ENCODE measurements at regions not wholly inside any gene's neighbourhood (a gene's known extent, or its start where the extent isn't known, plus 50 kb on each side); places are given as distances from the start of the nearest gene placed in this dataset.

DNA sequence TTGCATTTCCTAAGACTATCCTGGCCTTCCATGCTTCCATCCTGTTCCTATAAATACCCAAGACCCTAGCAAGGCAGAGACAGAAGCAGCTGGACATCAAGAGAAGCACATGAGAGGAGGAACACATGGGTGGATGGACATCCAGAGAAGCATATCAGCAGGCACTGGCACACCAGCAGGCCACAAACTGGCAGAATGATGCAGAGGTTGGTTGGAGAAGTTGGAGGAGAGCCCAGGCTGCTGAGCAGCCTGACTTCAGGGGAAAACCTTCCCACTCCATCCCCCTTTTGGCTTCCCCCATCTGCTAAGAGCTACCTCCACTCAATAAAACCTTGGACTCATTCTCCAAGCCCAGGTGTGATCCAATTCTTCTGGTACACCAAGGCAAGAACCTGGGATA, 332.5 kb downstream of the FRK start:
- H3K27me3 ChIP-seq (ENCODE audit: insufficient read depth, insufficient read length): no peaks in the 10 kb centered on the region
- DNase-seq (ENCODE audit: low read depth, low spot score): no peak
- H3K4me1 ChIP-seq (ENCODE audit: insufficient read depth, insufficient read length): no peaks in the 10 kb centered on the region
- TF ChIP-seq YY1 (IDR thresholded peaks at IDR 0.05; ENCODE audit: insufficient read depth, insufficient read length): no peak
- H3K9me3 ChIP-seq (ENCODE audit: insufficient read depth, low read length): no peaks in the 10 kb centered on the region
- no peak overlapping the region for H3K4me3 ChIP-seq (ENCODE audit: insufficient read length, low read depth)
- H3K9ac ChIP-seq (ENCODE audit: insufficient read length, low read depth): no peak overlapping the region
- no peaks in the 10 kb centered on the region for H3K36me3 ChIP-seq (ENCODE audit: insufficient read depth, insufficient read length, low read length)

DNA sequence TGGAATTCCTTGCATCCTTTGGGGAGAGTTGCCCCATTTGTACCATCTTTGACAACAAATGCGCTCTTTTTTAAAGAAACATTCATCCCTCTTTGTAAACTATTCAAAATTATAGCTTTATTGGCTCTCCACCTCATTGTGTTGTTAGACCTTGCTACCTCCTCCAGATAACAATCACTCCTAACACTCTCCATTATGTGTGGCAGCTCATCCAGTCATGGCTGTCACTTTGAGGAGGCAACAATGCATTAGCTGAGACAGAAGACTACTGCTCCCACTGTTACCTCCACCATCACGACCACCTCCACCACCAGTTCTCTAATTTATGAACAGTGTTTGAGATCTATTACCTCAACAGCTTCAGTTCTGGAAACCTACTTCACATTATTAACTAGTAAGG, 339.1 kb downstream of the FRK start:
- no peak for TF ChIP-seq ZNF274 (IDR thresholded peaks at IDR 0.05; ENCODE audit: low read depth, low read length)
- TF ChIP-seq YY1 (IDR thresholded peaks at IDR 0.05; ENCODE audit: insufficient read depth, insufficient read length): no peak
- TF ChIP-seq SUZ12 (IDR thresholded peaks at IDR 0.05; ENCODE audit: extremely low read depth, insufficient read depth, insufficient read length): no peak
- H3K27me3 ChIP-seq (ENCODE audit: insufficient read depth, insufficient read length): no peaks in the 10 kb centered on the region
- H3K36me3 ChIP-seq (ENCODE audit: insufficient read depth, insufficient read length, low read length): no peaks in the 10 kb centered on the region
- DNase-seq (ENCODE audit: low read depth, low spot score): no peak
- no peaks in the 10 kb centered on the region for H3K9me3 ChIP-seq (ENCODE audit: insufficient read depth, low read length)
- H3K4me1 ChIP-seq (ENCODE audit: insufficient read depth, insufficient read length): no peaks in the 10 kb centered on the region
- H3K9ac ChIP-seq (ENCODE audit: insufficient read length, low read depth): no peak overlapping the region
- H3K4me3 ChIP-seq (ENCODE audit: insufficient read length, low read depth): no peak overlapping the region

DNA sequence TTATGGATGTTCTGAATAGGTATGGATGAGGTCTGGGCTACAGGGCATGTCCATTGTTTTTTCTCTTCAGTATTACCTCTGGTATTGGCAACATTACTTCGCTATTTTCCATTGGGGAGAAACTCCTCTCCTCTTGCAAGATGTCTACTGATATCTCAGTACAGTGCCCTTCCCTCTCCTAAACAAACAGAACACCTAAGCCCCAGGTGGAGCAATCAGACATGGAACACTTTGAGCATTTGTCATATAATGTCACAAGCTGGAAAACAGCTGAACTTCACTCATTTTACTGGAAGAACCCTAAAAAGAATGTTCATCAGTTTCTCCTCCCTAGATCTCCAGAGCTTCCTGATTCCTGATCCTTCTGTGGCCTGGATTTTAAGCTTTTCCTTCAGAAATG, 339.8 kb downstream of the FRK start:
- no peak overlapping the region for H3K9ac ChIP-seq (ENCODE audit: insufficient read length, low read depth)
- no peaks in the 10 kb centered on the region for H3K27me3 ChIP-seq (ENCODE audit: insufficient read depth, insufficient read length)
- H3K4me3 ChIP-seq (ENCODE audit: insufficient read length, low read depth): no peak overlapping the region
- H3K4me1 ChIP-seq (ENCODE audit: insufficient read depth, insufficient read length): no peaks in the 10 kb centered on the region
- no peak for DNase-seq (ENCODE audit: low read depth, low spot score)
- TF ChIP-seq ZNF274 (IDR thresholded peaks at IDR 0.05; ENCODE audit: low read depth, low read length) (no peak), SUZ12 (IDR thresholded peaks at IDR 0.05; ENCODE audit: extremely low read depth, insufficient read depth, insufficient read length) (no peak)
- H3K36me3 ChIP-seq (ENCODE audit: insufficient read depth, insufficient read length, low read length): no peaks in the 10 kb centered on the region
- H3K9me3 ChIP-seq (ENCODE audit: insufficient read depth, low read length): no peaks in the 10 kb centered on the region

DNA sequence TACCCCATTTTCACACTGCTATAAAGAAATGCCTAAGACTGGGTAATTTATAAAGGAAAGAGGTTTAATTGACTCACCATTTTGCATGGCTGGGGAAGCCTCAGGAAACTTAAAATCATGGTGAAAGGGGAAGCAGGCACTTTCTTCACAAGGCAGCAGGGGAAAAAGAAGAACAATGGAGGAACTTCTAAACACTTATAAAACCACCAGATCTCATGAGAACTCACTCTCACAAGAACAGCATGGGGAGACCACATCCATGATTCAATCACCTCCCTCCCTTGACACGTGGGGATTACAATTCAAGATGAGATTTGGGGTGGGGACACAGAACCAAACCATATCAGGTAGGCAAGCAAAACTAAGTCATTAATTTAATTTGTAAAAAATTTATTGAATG, 343.2 kb downstream of the FRK start:
- H3K9ac ChIP-seq (ENCODE audit: insufficient read length, low read depth): no peak overlapping the region
- H3K36me3 ChIP-seq (ENCODE audit: insufficient read depth, insufficient read length, low read length): no peaks in the 10 kb centered on the region
- TF ChIP-seq ZNF274 (IDR thresholded peaks at IDR 0.05; ENCODE audit: low read depth, low read length) (no peak), YY1 (IDR thresholded peaks at IDR 0.05; ENCODE audit: insufficient read depth, insufficient read length) (no peak), SUZ12 (IDR thresholded peaks at IDR 0.05; ENCODE audit: extremely low read depth, insufficient read depth, insufficient read length) (no peak)
- no peak for DNase-seq (ENCODE audit: low read depth, low spot score)
- no peaks in the 10 kb centered on the region for H3K4me1 ChIP-seq (ENCODE audit: insufficient read depth, insufficient read length)
- H3K9me3 ChIP-seq (ENCODE audit: insufficient read depth, low read length): no peaks in the 10 kb centered on the region
- H3K4me3 ChIP-seq (ENCODE audit: insufficient read length, low read depth): no peak overlapping the region
- H3K27me3 ChIP-seq (ENCODE audit: insufficient read depth, insufficient read length): no peaks in the 10 kb centered on the region

DNA sequence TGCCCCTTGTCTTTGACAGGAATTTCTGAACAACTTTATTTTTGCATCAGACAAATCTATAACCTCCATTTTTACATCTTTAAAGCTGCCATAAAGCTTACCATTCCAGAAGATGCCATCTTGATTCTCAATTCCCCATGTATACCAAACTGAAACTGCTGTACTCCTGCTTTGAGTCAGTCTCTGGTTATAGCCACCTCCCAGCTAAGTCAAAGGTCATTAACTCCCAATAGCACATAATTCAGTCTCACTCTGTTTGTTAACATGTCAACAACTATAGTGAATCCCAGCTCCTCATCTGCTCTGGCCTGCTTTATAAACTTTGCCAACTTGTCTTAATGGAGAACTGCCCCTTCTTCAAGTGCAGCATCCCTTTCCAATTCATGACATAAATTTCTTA, 343.6 kb downstream of the FRK start:
- Histone ChIP-seq H3K36me3 (ENCODE audit: insufficient read depth, insufficient read length, low read length) (no peaks in the 10 kb centered on the region), H3K27me3 (ENCODE audit: insufficient read depth, insufficient read length) (no peaks in the 10 kb centered on the region), H3K9ac (ENCODE audit: insufficient read length, low read depth) (no peak overlapping the region), H3K9me3 (ENCODE audit: insufficient read depth, low read length) (no peaks in the 10 kb centered on the region), H3K4me1 (ENCODE audit: insufficient read depth, insufficient read length) (no peaks in the 10 kb centered on the region), H3K4me3 (ENCODE audit: insufficient read length, low read depth) (no peak overlapping the region)
- TF ChIP-seq YY1 (IDR thresholded peaks at IDR 0.05; ENCODE audit: insufficient read depth, insufficient read length): no peak
- TF ChIP-seq SUZ12 (IDR thresholded peaks at IDR 0.05; ENCODE audit: extremely low read depth, insufficient read depth, insufficient read length): no peak
- DNase-seq (ENCODE audit: low read depth, low spot score): no peak

DNA sequence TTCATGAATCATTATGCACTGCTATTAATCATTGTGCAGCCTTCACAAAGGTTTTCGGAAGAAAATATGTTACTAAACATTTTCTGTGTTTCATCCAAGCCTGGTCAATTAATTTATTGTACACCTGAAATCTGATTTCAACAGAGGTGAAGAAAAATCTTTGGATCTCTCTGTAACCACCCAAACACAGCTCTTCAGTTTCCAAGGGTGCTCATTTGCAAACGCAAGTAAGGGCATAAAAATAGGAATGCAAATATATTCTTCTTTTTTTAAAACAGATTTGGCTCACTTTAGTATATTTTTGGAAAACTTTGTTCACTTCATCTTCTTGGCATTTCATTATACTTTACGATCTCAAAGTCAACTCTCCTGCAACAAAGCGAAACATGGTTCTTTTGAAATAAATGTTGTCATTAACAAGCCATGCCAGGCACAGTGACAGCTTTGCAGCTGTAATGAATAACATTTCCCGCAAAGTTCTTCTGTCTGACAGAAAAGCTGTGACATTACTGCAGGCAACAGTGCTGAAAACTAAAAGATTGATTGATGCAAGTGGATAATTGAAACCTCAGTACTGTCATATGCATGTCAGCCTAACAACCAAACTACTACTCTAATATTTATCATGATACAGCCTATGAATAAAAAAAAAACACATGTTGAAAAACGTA, 348.3 kb downstream of the FRK start:
- no peaks in the 10 kb centered on the region for H3K36me3 ChIP-seq (ENCODE audit: insufficient read depth, insufficient read length, low read length)
- no peak for DNase-seq (ENCODE audit: low read depth, low spot score)
- no peaks in the 10 kb centered on the region for H3K9me3 ChIP-seq (ENCODE audit: insufficient read depth, low read length)
- no peaks in the 10 kb centered on the region for H3K4me1 ChIP-seq (ENCODE audit: insufficient read depth, insufficient read length)
- no peak overlapping the region for H3K9ac ChIP-seq (ENCODE audit: insufficient read length, low read depth)
- no peak for TF ChIP-seq SUZ12 (IDR thresholded peaks at IDR 0.05; ENCODE audit: extremely low read depth, insufficient read depth, insufficient read length)
- TF ChIP-seq YY1 (IDR thresholded peaks at IDR 0.05; ENCODE audit: insufficient read depth, insufficient read length): no peak
- TF ChIP-seq ZNF274 (IDR thresholded peaks at IDR 0.05; ENCODE audit: low read depth, low read length): no peak
- no peaks in the 10 kb centered on the region for H3K27me3 ChIP-seq (ENCODE audit: insufficient read depth, insufficient read length)
- H3K4me3 ChIP-seq (ENCODE audit: insufficient read length, low read depth): no peak overlapping the region

DNA sequence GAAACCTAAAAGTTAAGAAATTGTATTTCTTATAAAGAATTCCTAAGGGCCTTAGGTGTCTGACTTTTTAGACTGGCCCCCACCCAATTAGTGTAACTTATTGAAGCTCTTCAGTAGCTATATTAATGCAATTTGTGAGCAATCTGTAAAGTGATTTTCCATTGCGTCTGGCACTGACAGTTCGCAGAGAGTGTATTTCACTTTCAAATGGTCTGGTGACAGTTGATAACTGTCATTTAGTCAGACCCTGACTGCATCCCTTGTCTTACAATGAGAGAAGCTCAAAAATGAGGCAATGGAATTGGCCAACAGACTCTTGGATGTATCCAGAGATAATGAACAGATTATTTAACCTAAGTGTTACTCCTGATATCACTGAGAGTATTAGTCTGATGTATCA, 351.8 kb downstream of the FRK start:
- TF ChIP-seq SUZ12 (IDR thresholded peaks at IDR 0.05; ENCODE audit: extremely low read depth, insufficient read depth, insufficient read length) (no peak), YY1 (IDR thresholded peaks at IDR 0.05; ENCODE audit: insufficient read depth, insufficient read length) (no peak), ZNF274 (IDR thresholded peaks at IDR 0.05; ENCODE audit: low read depth, low read length) (no peak)
- Histone ChIP-seq H3K9ac (ENCODE audit: insufficient read length, low read depth) (no peak overlapping the region), H3K27me3 (ENCODE audit: insufficient read depth, insufficient read length) (no peaks in the 10 kb centered on the region), H3K4me3 (ENCODE audit: insufficient read length, low read depth) (no peak overlapping the region), H3K4me1 (ENCODE audit: insufficient read depth, insufficient read length) (no peaks in the 10 kb centered on the region), H3K9me3 (ENCODE audit: insufficient read depth, low read length) (no peaks in the 10 kb centered on the region), H3K36me3 (ENCODE audit: insufficient read depth, insufficient read length, low read length) (no peaks in the 10 kb centered on the region)
- no peak for DNase-seq (ENCODE audit: low read depth, low spot score)

DNA sequence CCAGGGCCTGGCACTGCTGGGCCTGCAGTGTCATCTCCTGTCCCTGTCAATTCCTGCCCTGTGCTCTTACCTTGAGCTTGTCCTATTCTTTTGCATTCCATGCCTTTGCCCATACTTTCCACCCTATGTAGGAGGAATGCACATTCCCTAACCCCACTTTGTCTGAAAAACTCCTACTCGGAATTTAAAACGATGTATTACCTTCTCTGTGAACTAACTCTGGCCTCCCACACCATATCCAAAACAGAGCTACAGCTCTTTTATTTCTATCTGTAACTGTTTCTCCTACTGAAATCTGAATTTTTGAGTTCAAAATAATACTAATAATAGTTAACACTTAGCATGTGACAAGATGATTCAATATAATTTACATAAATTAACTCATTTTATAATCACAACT, 353.7 kb downstream of the FRK start:
- Histone ChIP-seq H3K4me3 (ENCODE audit: insufficient read length, low read depth) (no peak overlapping the region), H3K27me3 (ENCODE audit: insufficient read depth, insufficient read length) (no peaks in the 10 kb centered on the region), H3K4me1 (ENCODE audit: insufficient read depth, insufficient read length) (no peaks in the 10 kb centered on the region), H3K9ac (ENCODE audit: insufficient read length, low read depth) (no peak overlapping the region), H3K36me3 (ENCODE audit: insufficient read depth, insufficient read length, low read length) (no peaks in the 10 kb centered on the region), H3K9me3 (ENCODE audit: insufficient read depth, low read length) (no peaks in the 10 kb centered on the region)
- DNase-seq (ENCODE audit: low read depth, low spot score): no peak
- no peak for TF ChIP-seq SUZ12 (IDR thresholded peaks at IDR 0.05; ENCODE audit: extremely low read depth, insufficient read depth, insufficient read length)
- no peak for TF ChIP-seq ZNF274 (IDR thresholded peaks at IDR 0.05; ENCODE audit: low read depth, low read length)
- TF ChIP-seq YY1 (IDR thresholded peaks at IDR 0.05; ENCODE audit: insufficient read depth, insufficient read length): no peak
